ENCODE measurements at regions not wholly inside any gene's neighbourhood (a gene's known extent, or its start where the extent isn't known, plus 50 kb on each side); places are given as distances from the start of the nearest gene placed in this dataset.

GRCh38 chr2:758073-758820 is 81.0 kb upstream of the TMEM18 start:
- no peak overlapping the region for H3K27ac ChIP-seq
- TF ChIP-seq CTCF (IDR thresholded peaks at IDR 0.05 in 4 of 5, conservative IDR thresholded peaks at IDR 0.05 in 1 of 5) = no peak
- no peak for TF ChIP-seq POLR2A (IDR thresholded peaks at IDR 0.05)
- H3K9me3 ChIP-seq = no peaks in the 10 kb centered on the region
- ATAC-seq = no peak
- no peaks in the 10 kb centered on the region for H3K27me3 ChIP-seq
- H3K4me3 ChIP-seq = no peak overlapping the region
- intact Hi-C loops (cut with DNase I; ENCODE audit: low total_unique reads) (no loop called here), in situ Hi-C loops (cut with MboI; ENCODE audit: low sequenced_read_pairs in 4 of 4) (no loop called here)
- H3K36me3 ChIP-seq = no peaks in the 10 kb centered on the region
- H3K4me1 ChIP-seq = no peaks in the 10 kb centered on the region
- no peak for DNase-seq

GRCh38 chr2:753123-753522 is 75.9 kb upstream of the TMEM18 start:
- no peaks in the 10 kb centered on the region for H3K36me3 ChIP-seq
- no peak for ATAC-seq
- intact Hi-C loops (cut with DNase I; ENCODE audit: low total_unique reads) = no loop called here
- no peak overlapping the region for H3K27ac ChIP-seq
- no peaks in the 10 kb centered on the region for H3K9me3 ChIP-seq
- H3K4me3 ChIP-seq = no peak overlapping the region
- no peaks in the 10 kb centered on the region for H3K4me1 ChIP-seq
- H3K27me3 ChIP-seq = no peaks in the 10 kb centered on the region
- no peak for TF ChIP-seq POLR2A (IDR thresholded peaks at IDR 0.05)
- TF ChIP-seq CTCF (IDR thresholded peaks at IDR 0.05 in 4 of 5, conservative IDR thresholded peaks at IDR 0.05 in 1 of 5) = no peak
- in situ Hi-C loops (cut with MboI; ENCODE audit: low sequenced_read_pairs in 4 of 4) = no loop called here
- no peak for DNase-seq

DNA sequence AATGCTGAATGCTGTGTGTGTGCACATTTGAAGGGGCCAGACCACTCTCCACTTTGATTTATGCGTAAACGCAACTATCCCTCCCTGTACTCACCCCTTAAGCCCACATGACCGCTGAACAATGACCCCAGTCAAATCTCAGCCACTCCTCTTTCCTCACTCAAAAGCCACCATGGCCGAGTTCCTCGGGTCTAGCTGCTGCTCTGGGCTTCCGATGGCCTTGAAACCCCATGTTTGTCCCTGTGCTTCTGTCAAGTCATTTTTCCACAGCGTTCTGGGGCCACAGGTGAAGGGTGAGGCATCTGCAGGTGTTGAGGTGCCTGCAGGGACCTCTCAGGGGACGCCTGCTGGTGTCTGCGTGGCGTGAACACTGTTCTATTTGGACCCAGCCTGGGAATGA is 74.3 kb upstream of the TMEM18 start:
- Histone ChIP-seq H3K27ac (no peak overlapping the region), H3K4me1 (no peaks in the 10 kb centered on the region), H3K4me3 (no peak overlapping the region), H3K36me3 (no peaks in the 10 kb centered on the region), H3K27me3 (no peaks in the 10 kb centered on the region), H3K9me3 (no peaks in the 10 kb centered on the region)
- intact Hi-C loops (cut with DNase I; ENCODE audit: low total_unique reads) = no loop called here
- TF ChIP-seq POLR2A (IDR thresholded peaks at IDR 0.05) (no peak), CTCF (IDR thresholded peaks at IDR 0.05 in 4 of 5, conservative IDR thresholded peaks at IDR 0.05 in 1 of 5) (no peak)
- no peak for ATAC-seq
- in situ Hi-C loops (cut with MboI; ENCODE audit: low sequenced_read_pairs in 4 of 4) = no loop called here
- no peak for DNase-seq

- no peaks in the 10 kb centered on the region for H3K4me1 ChIP-seq
- ATAC-seq (no peak), DNase-seq (no peak)
- no peak overlapping the region for H3K27ac ChIP-seq
- no peak overlapping the region for H3K4me3 ChIP-seq
- no peaks in the 10 kb centered on the region for H3K9me3 ChIP-seq
- in situ Hi-C loops (cut with MboI; ENCODE audit: low sequenced_read_pairs in 4 of 4) = no loop called here
- intact Hi-C loops (cut with DNase I; ENCODE audit: low total_unique reads) = no loop called here
- H3K36me3 ChIP-seq = no peaks in the 10 kb centered on the region
- no peaks in the 10 kb centered on the region for H3K27me3 ChIP-seq
- no peak for TF ChIP-seq POLR2A (IDR thresholded peaks at IDR 0.05)
- TF ChIP-seq CTCF (IDR thresholded peaks at IDR 0.05 in 4 of 5, conservative IDR thresholded peaks at IDR 0.05 in 1 of 5) = no peak
Observed at GRCh38 chr2:750628-751027, 73.4 kb upstream of the TMEM18 start.

Data from gastrocnemius medialis (tissue), 4 donors.